ENCODE measurements at regions not wholly inside any gene's neighbourhood (a gene's known extent, or its start where the extent isn't known, plus 50 kb on each side); places are given as distances from the start of the nearest gene placed in this dataset.

GRCh38 chr17:56694825-56695224 is 101.3 kb downstream of the NOG start:
- TF ChIP-seq CTCF (IDR thresholded peaks at IDR 0.05) (no peak), POLR2A (IDR thresholded peaks at IDR 0.05) (no peak)

All from body of pancreas (tissue), 4 donors.